Putamen (tissue), 1 donor: ENCODE measurements at regions not wholly inside any gene's neighbourhood (a gene's known extent, or its start where the extent isn't known, plus 50 kb on each side); places are given as distances from the start of the nearest gene placed in this dataset.
"Not testable (repeated sequence)": the region's sequence is repeated elsewhere in the genome, so short reads cannot be mapped to it uniquely, and the experiment has no call there.

Source experiments
- DNase-seq: peaks from one replicate; pipeline ENCODE4 v3.0.0-alpha.2; 2016; ENCODE audit warnings: low spot score

DNA sequence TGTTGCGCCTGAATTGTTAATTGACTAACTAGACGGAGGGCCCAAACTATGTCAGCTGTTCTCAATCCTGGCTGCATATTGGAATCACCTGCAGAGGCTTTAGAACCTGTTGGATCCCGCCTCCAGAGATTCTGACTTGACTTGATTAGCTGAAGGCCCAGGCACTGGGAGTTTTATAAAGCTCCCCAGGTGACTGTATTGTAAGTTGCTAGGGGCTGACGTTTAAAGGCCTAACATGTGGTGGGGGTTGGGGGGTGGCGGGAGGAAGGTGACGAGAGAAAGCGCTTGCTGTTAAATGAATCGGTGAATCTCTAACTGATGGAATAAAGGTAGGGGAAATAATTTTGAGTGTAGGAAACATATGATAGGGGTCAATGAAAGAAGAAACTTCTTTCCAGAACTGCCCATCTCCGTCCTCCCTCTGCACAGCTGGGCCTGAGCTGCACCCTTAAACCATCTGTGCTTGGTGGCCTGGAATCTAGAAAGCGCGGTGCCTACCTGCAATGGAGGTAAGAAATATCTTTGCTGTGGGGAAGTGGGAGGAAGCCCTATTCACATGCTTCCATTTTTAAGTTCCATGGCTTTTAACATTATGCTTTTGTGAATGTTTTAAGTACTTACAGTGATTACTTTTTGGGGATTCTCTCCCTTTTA, 225.0 kb upstream of the FAM3C start:
- DNase-seq, result no peak

DNA sequence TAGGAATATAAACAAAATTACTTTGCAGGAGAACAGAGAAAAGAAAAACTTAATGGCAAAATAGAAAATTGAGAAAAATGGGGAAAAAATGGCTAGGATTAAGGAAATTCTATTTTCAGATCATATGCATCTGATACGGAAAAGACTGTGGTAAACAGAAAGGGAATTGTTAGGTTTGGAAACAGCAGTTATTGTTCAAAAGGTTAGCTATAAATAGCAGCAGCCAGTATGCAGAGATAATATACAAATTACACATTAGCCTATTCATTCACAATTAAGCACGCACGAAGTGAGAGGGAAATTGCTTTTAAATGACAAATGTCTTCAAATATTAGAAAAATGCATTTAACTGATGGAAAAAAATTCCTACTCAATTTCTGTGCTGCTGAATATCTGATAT, 224.1 kb upstream of the FAM3C start:
- DNase-seq, result no peak

- DNase-seq, result no peak
Observed at GRCh38 chr7:121618182-121618581, 222.1 kb upstream of the FAM3C start.

- DNase-seq, result no peak
Observed at GRCh38 chr7:121610243-121610642, 214.1 kb upstream of the FAM3C start.

DNA sequence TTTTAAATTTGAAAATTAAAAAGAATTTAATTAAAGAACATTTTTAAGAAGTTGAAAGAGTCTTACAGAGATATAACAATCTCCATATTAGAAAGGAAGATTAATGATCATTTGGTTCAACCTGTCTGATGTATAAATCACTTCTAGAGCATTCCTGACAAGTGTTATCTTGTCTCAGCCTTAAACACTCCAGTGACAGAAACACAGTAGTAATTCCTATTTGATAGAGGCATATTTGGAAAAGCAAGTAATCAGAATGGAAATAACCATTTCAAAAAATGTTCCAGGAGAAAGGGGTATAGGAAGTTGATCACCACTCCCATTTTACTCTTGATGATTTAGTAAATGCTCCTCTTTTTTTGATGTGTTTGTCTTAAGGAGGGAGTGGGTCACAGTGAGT, 213.1 kb upstream of the FAM3C start:
- no peak for DNase-seq

DNA sequence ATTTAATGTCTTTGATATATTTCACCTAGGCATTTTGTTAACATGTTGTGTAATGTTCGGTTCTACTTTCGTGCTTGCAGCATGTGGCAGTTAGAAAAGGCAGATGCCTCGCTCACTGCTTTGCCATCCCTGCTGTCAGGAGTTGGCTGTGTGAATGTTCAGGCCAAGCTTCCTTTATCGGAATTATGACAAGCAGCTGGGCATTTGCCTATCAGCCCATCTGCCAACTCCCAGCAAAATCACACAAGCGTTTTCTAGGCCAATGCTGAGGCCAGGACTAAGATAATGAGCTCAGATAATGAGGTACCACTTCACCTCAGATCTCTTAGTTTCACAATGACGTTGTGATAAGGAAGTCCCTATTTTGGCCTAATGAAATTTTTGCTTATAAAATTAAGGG, 212.7 kb upstream of the FAM3C start:
- no peak for DNase-seq

DNA sequence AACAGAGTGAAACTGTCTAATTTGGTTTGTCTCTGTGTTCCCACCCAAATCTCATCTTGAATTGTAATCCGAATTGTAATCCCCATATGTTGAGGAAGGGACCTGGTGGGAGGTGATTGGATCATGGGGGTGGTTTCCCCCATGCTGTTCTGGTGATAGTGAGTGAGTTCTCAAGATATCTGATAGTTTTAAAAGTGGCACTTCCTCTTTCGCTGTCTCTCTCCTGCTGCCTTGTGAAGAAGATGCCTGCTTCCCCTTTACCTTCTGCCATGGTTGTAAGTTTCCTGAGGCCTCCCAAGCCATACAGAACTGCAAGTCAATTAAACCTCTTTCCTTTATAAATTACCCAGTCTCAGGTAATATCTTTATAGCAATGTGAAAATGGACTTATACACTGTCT, 212.1 kb upstream of the FAM3C start:
- DNase-seq, result not testable (repeated sequence)

DNA sequence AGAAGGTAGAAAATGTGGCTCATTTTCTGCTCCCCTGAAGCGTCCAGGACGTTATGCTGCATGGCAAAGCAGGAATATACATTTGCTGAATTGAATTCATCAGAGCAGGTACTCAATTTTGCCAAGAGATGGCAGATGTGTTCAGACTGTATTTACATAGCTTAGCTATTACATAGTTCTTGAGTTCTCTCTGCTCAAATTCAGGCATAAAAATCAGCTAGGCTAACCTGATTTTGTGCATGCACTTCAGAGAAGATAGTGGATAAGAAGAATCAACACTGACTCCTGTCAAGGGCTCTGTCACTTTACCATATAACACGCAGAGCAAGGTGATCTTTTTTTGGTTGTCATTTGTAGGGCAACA, 209.2 kb upstream of the FAM3C start:
- DNase-seq, result no peak

DNA sequence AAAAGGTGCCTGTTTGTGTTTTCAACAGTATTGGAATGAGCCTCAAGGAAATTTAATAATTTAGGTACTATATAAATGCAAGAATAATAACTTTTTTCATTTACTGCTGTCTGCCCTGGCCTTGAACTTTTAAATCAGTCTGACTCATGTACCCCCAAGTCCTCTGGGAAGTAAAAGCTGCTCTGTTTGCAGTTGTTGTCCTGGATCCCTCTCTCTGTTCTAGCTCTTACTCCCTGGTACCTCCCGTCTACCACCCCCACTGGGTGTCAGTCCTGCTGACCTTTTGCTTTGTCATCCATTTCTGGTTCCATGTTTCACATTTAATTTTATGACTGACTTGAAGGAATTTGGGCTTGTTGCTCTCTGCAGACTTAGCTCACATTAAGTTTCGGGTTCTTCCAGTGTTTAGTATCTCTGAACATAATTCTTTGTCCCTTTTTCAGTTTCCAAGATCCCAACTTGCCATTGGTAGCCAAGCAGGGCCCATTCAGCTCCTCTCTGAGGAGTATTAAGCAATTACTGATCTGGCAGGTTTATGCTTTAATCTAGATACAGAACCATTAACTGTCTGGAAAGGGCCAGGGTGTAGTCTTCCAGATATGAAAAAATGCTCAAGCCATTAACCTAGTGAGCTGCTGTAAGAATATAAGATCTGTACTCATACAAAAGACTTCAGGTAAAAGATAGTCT, 208.7 kb upstream of the FAM3C start:
- no peak for DNase-seq

- no peak for DNase-seq
Observed at GRCh38 chr7:121603886-121604285, 207.8 kb upstream of the FAM3C start.

- no peak for DNase-seq
Observed at GRCh38 chr7:121599887-121600286, 203.8 kb upstream of the FAM3C start.

GRCh38 chr7:121595758-121596696, 199.9 kb upstream of the FAM3C start:
- DNase-seq, result no peak

GRCh38 chr7:121591926-121592325, 195.8 kb upstream of the FAM3C start:
- no peak for DNase-seq

DNA sequence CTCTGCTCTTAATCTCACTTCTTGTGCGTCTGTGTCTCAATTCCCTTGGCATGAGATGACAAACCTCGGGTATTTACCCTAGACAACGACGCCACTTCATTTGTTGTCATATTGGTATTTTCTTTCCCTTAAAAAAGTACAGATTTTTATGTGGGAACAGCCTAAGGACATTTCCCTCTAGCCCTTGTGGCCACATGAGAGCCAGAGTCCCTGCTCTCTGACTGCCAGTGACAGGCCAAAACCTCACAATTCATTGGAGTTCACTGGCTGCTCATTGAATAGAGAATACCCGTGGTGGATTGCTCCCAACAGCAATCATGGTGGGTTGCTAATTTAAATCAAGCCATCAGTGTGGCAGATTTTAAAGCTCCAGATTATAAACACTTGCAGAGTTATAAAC, 191.3 kb upstream of the FAM3C start:
- DNase-seq, result no peak

GRCh38 chr7:121582258-121582657, 186.2 kb upstream of the FAM3C start:
- no peak for DNase-seq

DNA sequence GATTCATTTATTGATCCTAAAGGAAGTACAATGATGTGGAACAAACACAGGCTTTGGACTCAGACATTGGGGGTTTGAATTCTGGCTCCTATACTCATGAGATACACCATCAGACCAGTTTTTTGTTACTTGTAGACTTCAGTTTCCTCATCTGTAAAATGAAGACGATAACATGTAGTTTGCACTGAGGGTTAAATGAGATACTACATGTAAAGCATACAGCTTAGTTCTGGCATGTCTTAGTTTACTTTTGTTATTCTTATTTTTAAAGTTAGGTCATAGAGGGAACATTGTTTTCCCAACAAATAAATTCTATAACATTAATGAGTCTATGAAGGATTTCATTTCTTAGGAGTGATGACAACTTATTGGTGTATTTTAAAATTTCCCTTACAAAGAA, 183.5 kb upstream of the FAM3C start:
- DNase-seq, result no peak

GRCh38 chr7:121578669-121579068, 182.6 kb upstream of the FAM3C start:
- DNase-seq, result no peak

GRCh38 chr7:121576148-121576917, 180.2 kb upstream of the FAM3C start:
- DNase-seq, result no peak

DNA sequence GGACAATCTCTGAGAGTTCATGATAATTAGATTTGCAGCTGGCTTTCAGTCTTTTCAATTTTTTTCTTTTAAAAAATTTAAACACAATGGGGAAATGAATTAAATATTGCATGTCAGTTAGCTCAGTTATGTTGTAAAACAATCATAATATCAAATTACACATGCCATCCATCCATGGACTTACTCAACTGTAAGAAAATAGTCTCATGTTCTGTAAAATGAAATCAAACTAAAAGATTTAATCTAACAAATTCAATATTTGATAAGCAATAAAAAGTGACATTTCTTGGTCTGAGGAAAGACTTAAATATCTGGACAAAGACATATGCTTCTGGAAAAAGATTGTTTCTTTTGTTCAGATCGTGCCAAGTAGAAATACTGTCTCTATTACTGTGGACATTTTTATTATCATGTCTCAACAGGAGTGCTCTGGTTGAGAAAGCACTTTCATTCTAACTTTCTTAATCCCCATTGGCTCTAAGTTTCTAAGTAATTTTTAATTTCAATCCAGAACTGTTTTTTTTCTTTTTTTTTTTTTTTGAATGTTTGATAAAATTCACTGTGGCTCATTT, 179.2 kb upstream of the FAM3C start:
- DNase-seq, result no peak

GRCh38 chr7:121574109-121574508, 178.0 kb upstream of the FAM3C start:
- DNase-seq, result no peak

- no peak for DNase-seq
Observed at GRCh38 chr7:121572615-121573014, 176.5 kb upstream of the FAM3C start.

GRCh38 chr7:121570365-121570764, 174.3 kb upstream of the FAM3C start:
- DNase-seq, result no peak
